Stimulated activated CD4-positive, alpha-beta T cell treated with anti-CD3 and anti-CD28 coated beads, Interleukin-4, amount 100 ng/mL, for 1 hour (primary cell): ENCODE measurements at regions not wholly inside any gene's neighbourhood (a gene's known extent, or its start where the extent isn't known, plus 50 kb on each side); places are given as distances from the start of the nearest gene placed in this dataset.

Experiments
- DNase-seq: peaks from one replicate; pipeline ENCODE4 v3.0.0-alpha.2; 2020

DNA sequence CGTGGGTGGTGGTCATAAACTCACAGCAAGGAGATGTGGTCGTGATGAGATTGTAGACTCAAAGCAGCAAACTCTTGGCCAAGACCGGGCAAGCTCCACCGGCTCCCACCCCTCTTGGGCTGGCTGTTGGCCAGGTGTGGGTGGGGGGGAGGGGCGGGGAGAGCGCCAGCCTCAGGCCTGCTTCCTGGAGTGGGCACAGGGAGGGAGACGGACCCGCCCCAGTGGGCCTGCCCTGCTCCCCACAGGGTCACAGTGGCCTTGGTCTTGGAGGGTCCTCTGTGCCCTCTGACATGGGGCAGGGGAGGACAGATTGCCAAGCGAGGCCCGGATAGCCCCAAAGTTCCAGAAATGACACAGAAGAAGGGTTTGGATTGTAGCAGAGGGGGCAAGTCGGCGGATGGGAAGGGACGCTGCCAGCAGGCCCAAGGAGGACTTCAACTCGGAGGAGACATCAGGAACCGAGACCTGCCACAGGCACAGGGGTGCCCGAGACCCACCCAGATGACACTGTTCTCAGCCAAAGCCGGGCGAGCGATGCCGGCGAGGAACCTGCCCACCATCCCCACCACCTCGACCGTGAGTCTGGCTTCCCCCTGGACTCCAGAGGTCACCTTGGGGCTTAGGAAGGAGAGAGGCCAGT, 85.4 kb upstream of the ACTRT2 start:
- DNase-seq = no peak

DNA sequence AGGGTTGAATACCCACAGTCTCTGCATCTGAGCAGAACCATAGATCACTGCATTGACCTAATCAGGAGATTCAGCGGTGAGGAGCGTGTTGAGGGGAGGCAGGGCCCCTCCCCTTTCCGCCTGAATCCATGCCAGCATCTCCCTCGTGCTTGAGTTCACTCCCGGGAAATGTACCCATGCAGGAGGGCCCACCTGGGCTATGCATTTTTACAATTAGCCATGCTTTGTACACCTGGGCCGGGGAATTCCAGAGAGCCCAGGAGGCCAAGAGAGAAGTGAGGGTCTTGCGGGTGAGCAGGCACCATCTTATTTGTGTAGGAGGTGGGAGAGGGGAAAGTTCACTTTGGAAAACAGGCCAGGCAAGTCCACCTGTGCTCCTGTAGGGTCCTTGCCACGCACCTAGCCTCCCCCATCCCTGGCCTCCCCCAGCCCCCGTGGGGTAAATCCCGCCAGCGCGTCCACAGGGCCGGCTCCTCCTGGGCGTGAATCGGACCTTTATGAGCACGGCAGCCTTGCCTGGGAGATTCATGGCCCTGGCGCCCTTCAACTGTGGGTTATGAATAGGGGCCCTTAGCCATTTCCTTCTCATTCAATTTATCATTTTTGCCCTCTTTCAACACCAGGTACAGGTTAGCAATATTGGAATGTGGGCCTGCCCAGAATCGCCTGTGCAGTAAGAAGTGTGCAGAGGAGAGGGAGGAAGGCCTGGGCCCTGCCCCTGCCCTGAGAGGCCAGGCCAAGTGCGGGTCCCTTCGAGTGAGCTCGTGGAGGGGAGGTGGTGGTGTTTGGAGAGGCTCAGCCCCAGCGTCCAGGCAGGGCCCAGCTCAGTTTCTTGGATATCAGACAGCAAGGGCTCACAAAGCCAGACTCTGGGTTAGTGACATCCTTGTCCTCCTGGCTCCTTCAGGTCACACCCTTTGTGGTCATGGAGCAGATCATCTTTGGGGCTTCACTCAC, 84.4 kb upstream of the ACTRT2 start:
- no peak for DNase-seq

DNA sequence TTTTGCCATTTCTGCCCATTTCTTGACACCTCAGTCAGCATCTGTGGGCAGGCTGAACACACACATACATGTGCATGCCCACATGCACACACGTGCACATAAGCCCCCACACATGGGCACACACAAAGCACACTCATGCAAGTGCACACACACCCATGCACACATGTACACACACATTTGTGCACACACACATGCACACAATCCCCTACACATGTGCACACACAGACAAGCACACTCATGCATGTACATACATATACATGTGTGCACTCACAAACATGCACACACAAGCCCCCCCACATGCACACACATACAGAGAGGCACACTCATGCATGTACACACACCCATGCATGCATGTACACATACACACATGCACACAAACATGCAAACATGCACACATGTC, 83.5 kb upstream of the ACTRT2 start:
- no peak for DNase-seq

DNA sequence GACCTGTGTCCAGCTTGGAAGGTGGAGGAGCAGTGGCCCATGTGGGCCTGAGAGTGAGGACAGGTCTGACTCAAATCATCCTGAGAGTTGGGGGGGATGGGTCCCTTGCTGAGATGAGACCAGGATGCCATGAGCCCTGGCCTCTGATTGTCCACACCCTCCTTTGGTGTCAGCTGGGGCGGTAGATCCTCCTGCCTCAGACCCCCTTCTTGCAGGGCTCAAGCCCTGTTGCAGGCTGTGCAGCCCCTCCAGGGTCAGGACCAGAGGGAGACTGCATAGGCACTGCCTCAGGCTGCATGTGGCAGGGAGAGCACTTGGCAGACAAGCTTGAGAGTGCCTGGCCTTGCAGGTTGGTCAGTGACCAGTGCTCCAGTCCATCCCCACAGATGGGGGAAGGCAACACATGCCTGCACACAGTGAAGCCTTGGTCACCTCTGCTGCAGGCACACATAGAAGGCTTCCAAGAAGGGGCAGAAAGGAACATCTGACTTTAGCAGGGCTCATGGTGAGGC, 82.2 kb upstream of the ACTRT2 start:
- no peak for DNase-seq

DNA sequence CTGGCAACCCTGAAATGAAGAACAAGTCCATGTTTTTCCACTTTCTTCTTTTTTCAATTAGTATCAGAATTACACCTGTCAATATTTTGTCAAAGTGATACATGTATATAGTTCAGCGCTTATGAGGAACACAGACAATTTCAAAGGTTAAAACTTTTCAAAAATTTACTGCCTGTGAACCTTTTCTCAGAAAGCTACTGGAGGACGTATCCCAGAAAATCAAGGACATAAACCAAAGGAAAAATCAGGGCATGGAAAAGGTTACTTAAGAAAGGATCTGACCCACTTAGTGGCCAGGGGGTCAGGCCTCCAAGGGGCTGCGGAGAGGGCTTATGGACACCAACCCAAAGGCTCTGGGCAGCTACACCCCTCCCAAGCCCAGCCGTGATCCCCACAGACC, 81.1 kb upstream of the ACTRT2 start:
- DNase-seq = no peak

DNA sequence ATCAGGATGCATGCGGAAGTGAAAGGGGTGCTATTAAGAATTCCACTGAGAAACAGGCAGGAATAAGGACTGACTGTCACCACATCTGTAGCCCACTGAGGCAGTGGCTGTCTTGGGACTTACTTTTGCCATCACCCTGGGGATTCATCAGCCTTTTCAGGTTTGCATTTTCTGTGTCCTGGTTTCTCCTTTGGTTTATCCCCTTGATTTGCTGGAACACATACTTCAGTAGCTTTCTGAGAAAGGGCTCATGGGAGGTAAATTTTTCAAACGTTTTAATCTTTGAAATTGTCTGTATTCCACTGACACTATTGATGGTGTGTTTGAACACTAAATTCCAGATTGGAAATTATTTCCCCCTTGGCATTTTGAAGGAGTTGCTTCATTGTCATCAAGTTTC, 80.2 kb upstream of the ACTRT2 start:
- no peak for DNase-seq

DNA sequence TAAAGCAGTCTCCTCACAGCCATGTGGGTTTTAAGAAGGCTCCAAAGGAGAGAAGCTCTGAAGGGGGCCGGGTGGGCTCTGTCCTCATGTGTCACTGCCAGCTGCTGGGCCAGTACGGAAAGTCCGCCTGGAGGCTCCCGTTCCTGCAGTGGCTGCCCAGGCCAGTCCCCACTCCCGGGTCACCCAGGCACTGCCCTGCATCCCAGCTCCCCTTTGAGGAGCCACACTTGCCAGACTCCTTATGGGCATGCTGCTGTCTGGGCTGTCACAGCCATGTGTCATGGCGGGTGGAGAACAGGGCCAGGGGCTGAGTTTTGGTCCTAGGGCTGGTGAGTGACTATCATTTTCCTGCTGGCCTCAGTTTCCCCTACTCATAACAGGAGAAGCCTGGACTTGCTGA, 79.4 kb upstream of the ACTRT2 start:
- no peak for DNase-seq

DNA sequence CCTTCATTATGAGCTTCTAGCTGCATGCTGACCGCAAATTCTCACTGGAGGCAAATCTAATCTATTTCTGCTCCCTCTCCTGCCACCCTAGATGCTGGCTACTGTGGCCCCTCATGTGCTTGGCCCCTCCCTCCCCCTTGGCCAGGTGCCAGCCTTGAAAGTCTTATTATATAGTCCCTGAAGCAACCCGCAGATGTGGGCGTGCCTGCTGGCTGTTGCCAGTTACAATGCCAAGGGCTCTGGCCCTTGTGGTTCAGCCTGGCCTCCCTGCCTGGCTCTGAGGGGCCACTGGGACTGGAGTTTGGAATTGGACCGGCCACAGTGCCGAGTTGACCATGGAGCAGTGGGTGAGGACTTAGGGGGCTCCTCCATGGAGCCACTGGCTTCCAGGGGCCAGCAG, 78.9 kb upstream of the ACTRT2 start:
- no peak for DNase-seq

DNA sequence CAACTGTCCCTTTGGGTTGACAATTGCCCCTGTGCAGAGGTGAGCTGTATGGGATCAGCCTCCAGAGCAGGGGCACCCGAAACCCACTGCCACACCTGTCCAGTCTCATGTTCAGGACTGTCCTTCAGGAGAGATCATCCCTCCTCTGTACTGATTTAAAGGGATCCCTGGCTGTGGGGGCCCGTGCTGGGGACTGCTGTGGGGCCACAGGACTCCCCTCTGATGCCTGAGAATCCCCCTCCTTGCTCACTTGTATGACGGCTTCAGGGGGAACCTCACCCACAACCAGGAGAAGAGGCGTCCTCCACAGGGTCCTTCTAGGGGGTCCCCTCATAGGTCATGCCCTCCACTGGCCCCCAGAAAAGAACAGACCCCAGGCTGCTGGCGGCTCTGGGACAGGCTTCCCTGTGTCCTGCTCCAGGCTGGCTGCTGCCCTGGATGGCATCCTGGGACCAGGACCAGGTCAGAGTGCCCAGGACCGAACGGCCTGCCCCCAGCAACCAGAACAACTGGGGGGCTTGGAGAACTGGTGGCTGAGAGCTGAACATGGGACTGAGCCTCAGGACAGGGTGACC, 77.5 kb upstream of the ACTRT2 start:
- no peak for DNase-seq

DNA sequence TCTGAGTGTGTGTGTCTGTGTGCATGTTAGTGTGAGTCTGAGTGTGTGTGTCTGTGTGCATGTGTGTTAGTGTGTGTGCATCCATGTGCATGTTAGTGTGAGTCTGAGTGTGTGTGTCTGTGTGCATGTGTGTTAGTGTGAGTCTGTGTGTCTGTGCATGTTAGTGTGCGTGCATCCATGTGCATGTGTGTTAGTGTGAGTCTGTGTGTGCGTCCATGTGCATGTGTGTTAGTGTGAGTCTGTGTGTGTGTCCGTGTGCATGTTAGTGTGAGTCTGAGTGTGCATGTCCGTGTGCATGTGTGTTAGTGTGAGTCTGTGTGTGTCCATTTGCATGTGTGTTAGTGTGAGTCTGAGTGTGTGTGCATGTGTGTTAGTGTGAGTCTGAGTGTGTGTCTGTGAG, 76.6 kb upstream of the ACTRT2 start:
- DNase-seq = no peak

DNA sequence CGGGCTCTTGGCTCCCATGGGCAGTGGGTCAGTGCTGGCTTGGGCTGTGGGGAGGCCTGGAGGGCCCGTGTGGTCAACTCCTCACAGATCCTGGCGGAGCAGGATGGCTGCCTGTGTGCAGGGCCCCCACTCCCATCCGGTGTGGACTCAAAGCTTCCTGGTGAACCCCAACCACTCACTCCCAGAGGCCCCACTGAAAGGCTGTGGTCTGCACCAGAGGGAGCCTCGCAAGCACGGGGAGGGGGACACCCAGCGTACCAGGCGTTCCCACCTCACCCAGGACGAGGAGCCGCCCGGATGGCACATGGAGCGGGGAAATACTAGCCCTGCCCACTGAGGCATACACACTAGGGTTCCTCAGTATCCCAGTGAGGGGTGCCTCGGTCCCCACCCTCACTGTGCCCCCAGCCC, 75.4 kb upstream of the ACTRT2 start:
- no peak for DNase-seq

DNA sequence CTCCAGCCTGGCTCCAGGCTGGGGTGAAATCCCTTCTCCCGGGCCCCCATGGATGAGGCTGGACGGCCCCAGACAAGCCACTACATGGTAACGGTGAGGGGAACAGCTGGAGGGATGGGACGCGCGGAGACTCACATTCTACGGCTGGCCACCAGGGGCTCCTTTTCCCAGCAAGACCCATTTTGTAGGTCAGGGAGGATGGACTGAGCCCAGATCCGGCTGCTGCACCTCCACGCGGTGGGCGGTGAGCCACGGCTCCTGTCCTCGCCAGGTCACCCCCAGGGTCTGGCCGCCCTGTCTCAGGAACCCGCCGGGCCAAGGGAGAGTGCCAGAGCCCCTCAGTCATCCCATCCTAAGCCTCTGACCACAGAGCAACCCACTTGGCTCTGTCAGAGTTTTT, 75.0 kb upstream of the ACTRT2 start:
- DNase-seq = no peak

DNA sequence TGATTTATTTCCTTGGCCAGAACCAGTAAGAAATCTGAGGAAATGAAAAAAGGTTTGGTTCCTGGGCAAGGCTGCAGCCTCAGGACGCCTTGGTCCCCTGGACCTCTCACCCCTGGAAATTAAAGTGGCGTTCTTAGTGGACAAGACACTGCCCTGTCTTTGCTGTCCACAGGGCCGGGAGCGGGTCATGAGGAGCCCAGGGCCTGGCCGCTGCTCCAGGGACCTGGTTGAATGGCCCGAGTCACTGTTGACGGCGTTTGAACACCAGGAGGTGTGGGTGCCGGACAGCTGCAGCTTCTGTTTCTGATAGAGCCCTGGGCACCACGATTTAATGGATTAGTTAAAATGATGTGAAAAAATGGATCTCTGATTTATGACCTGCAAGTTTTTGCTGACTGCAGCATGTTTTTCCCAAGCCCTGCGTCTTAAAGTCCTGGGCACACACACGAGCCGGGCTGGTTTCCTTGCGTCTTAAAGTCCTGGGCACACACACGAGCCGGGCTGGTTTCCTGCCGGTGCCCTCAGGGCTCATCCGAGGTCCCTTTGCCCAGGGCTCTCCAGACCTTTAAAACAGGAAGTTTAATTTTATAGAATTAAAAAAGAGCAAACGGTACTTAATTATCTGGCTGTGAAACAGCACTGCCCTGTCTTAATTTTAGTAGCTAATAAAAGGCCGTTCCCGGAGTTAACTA, 74.1 kb upstream of the ACTRT2 start:
- DNase-seq = no peak

DNA sequence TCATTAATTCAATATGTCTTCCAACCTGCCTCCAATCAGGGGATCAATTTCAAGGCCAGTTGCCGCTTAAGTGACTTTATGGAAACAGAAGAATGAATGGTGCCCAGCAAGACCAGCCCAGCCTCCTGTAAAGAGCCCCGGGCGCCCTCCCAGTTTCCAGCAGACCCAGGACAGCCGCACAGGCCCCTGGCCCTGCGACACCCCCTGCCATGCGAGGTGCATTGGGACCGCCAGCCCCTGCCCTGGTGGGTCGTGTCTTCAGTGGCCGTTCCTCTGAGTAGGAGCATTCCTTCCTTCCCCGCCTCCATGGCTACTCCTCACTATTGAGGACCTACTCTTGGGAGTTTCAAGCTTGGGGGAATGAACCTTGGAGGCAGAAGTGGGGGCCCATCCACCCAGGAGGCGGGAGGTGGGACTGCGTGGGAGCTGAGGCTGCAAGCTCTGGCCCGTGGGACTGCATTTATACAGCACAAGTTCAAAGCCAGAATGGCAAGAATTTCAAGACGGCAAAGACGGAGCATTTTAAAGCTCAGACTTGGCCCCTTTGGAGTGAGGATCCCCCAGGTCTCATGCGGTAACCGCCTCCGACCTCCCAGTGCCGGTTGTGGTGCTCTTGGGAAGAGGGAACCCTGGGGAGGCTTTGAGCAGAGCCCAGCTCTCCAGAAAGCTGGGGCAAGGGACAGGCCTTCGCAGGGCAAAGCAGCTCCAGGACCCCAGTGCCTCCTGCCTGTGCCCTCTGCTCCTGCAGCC, 73.1 kb upstream of the ACTRT2 start:
- no peak for DNase-seq

DNA sequence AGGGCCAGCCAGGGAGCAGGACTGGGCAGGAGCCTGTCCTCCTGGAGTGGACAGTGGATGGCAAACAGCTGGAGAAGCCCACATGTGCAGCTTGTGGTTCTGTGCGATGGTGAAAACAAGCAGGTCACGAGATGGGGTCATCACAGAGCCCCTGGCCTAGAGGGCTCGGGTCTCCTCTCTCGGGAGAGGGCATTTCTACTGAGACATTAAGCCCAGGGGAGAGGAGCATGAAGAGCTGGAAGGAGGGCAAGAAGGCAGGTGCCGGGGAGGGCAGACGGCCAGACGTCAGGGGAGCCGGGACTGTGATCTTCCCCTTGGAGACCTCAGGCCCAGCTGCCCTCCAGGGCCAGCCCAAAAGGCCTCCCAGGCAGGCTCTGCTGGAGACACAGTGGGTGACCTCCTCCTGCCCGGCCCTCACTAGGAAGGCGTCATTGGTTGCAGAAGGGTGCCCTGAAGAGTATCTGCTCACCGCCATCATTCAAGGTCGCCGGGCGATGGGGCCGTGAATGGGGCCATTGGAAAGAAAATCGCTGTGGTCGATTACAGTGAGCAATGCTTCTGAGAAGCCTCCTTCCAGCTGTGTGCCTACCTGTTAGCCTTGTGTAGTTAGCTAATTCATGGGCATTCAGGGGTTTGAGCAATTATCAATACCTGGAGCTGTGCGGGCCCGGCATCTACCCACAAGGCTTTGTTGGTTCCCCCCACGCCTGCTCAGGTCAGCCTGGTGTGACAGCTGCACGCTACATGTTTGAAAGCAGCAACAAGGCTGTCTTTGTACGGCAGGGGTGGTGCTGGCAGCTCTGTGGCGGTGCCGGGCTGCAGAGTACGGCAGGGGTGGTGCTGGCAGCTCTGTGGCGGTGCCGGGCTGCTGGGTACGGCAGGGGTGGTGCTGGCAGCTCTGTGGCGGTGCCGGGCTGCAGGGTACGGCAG, 72.3 kb upstream of the ACTRT2 start:
- DNase-seq = no peak

DNA sequence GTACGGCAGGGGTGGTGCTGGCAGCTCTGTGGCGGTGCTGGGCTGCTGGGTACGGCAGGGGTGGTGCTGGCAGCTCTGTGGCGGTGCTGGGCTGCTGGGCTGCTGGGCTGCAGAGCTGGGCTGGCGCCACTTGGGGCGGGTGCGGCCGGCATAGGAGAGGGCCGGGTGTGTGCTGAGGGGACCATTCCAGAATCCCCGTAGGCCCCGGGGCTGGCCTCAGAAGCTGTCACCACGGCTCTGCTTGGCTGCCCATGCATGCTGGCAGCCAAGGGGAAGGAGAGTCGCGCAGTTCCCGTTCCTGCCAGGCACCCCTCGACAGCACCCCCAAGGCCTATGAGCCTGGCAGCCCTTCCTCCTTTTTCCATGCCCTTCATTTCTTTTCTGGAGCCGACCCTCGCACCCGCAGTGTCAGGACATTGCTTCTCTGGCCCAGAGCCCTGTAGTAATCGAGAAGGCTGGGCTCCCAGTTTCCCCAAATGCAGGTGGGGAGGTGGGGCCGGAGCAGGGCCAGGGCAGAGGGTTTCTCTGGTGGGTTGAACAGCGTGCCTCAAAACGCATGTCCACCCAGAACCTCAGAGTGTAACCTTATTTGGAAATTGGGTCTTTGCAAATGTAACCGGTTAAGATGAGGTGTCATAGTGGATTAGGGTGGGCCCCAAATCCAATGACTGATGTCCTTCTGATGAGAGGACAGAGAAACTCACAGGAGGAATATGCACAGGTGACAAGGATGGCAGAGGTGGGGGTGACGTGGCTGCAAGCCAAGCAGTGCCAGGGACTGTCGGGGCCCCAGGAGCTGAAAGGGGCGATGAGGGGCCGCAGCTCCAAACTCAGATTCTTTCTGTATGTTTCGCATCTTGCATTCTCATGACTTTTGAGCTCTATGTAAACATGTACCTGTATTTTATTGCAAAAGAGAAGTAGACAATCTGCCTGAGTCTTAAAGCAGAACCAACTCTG, 71.0 kb upstream of the ACTRT2 start:
- DNase-seq = no peak

DNA sequence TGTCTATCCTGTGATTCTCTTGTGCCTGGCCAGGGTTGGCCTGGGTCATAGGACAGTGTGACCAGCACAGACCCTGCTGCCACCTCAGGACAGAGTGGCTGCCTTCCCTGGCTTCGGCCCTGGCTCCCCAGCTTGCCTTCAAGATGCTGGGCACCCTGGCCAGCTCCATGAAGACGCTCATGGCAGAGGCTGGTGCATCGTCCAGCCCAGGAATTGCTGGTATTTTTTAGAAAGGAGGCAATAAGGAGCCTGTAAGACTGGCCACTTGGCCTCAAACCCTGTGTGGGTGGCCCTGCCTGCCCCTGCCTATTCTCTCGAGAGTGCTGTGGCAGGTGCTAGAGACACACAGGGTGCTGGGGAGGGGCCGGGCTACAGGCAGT, 70.4 kb upstream of the ACTRT2 start:
- DNase-seq = no peak

DNA sequence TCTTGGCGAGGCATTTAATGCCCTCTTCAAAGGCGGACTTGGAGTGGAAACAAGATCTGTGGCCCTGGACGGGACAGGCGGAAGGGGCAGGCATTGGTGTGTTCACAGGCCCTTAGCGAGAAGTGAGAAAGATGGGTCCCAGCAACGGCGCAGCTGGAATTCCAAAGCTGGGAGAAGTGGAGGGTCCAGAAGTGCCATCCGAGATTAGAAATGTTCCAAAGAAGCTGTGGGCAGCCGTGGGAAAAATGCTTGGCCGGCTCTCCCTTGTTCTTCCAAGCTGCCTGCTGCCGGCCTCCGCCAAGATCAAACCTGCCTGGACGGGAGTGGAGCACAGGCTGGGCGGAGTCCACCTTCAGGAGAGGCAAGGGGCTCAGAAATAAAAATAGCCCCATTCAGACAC, 69.4 kb upstream of the ACTRT2 start:
- DNase-seq = no peak

DNA sequence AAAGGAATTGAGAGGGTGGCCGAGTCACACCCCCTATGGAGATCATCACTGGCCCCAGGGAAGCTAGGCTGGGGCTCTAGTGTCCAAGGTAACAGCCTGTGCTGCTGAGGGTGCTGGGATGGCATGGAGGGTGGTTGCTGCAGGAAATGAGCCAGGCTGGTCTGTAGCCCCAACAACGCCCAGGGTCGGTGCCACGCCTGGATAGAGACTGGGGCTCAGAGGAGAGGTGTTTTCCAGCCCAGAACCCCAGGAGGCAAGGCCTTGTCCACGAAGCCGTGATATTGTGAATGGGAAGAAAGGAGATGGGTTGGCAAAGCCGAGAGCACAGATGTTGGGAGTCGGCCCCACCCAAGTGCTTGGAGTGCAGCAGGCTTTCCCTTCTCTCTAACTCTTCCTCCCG, 68.9 kb upstream of the ACTRT2 start:
- DNase-seq = no peak

DNA sequence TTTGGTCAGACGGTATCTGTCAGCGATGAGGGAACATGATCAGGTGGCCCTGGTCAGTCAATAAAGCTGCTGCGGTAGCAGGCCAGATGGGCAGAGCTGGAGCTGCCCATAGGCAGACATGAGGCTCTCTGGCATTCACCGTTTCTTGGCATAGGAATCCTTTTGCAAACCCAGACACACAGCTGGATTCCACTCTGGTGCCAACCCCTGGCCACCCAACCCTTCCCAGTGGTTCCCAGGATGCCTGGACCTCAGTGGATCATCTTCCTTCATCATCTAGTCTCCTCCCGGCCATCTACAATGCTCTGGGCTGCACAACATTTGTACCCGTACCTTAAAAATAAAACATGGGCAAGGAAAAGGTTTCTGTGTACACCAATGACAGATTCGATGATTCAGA, 68.3 kb upstream of the ACTRT2 start:
- no peak for DNase-seq
